ENCODE measurements at regions not wholly inside any gene's neighbourhood (a gene's known extent, or its start where the extent isn't known, plus 50 kb on each side); places are given as distances from the start of the nearest gene placed in this dataset.

- Histone ChIP-seq H3K27me3 (replicated peaks in 1 of 2; ENCODE audit: control insufficient read depth in 2 of 2, extremely low read depth in 1 of 2, insufficient read depth in 2 of 2, low read length in 1 of 2) (peaks cover 2 to 49% of the 10 kb centered on the region in 2 experiments), H3K4me1 (ENCODE audit: control insufficient read depth in 1 of 2, extremely low read depth in 1 of 2, insufficient read depth in 2 of 2, low read length in 2 of 2) (no peaks in the 10 kb centered on the region), H3K36me3 (ENCODE audit: control insufficient read depth in 2 of 2, extremely low read depth in 1 of 2, insufficient read depth in 1 of 2, low read length in 1 of 2) (no peaks in the 10 kb centered on the region), H3K27ac (ENCODE audit: low read length) (no peak overlapping the region), H3K4me3 (ENCODE audit: control insufficient read depth in 1 of 2, extremely low read depth in 1 of 2, low read length in 1 of 2) (no peak overlapping the region), H3K9me3 (no peaks in the 10 kb centered on the region)
- H3K27ac Mint-ChIP-seq = no peak overlapping the region
- peaks cover 5 to 17% (median 5%) of the 10 kb centered on the region in 3 donors for H3K9me3 Mint-ChIP-seq
- WGBS (ENCODE audit: insufficient coverage) = 66% methylated on average over 7 of the region's 10 CpGs
- peaks cover 43 to 49% of the 10 kb centered on the region in 2 donors for H3K27me3 Mint-ChIP-seq
- H3K4me1 Mint-ChIP-seq = no peaks in the 10 kb centered on the region
- ATAC-seq (replicated peaks in 1 of 4) (no peak), DNase-seq (no peak)
- CTCF ChIA-PET = no interaction called here
- H3K4me3 Mint-ChIP-seq = no peak overlapping the region
- POLR2A ChIA-PET = no interaction called here
- H3K36me3 Mint-ChIP-seq = no peaks in the 10 kb centered on the region
Observed at GRCh38 chr1:5764959-5765358, 227.3 kb downstream of the NPHP4 start.

DNA sequence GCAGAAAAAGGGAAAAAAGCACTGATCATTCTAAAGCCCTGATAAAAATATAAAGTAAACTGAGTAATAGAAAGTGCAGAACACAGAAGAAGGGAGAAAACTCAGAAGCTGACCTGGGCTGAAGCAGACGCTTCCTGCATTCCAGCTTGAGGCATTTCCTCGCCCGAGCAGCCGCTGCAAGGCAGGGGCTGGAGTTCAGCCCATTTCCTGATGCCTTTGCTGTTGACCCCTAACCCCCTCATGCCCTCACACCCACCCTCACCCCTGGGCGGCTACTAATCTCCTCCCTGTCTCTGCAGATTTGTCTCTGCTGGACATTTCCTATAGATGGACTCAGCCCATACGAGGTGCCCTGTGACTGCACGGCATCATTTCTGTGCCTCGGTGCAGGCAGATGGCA, 227.8 kb downstream of the NPHP4 start:
- no peak overlapping the region for H3K27ac ChIP-seq (ENCODE audit: low read length)
- Mint-ChIP-seq H3K27ac (no peak overlapping the region), H3K36me3 (no peaks in the 10 kb centered on the region), H3K27me3 (peaks cover 46 to 51% of the 10 kb centered on the region in 2 donors), H3K9me3 (peaks cover 5 to 17% (median 5%) of the 10 kb centered on the region in 3 donors), H3K4me3 (no peak overlapping the region), H3K4me1 (no peaks in the 10 kb centered on the region)
- peaks cover 2 to 48% of the 10 kb centered on the region in 2 experiments for H3K27me3 ChIP-seq (replicated peaks in 1 of 2; ENCODE audit: control insufficient read depth in 2 of 2, extremely low read depth in 1 of 2, insufficient read depth in 2 of 2, low read length in 1 of 2)
- ATAC-seq (replicated peaks in 1 of 4) (no peak), DNase-seq (no peak)
- H3K36me3 ChIP-seq (ENCODE audit: control insufficient read depth in 2 of 2, extremely low read depth in 1 of 2, insufficient read depth in 1 of 2, low read length in 1 of 2) = no peaks in the 10 kb centered on the region
- ChIA-PET CTCF (no interaction called here), POLR2A (no interaction called here)
- H3K9me3 ChIP-seq = no peaks in the 10 kb centered on the region
- H3K4me1 ChIP-seq (ENCODE audit: control insufficient read depth in 1 of 2, extremely low read depth in 1 of 2, insufficient read depth in 2 of 2, low read length in 2 of 2) = no peaks in the 10 kb centered on the region
- 48% methylated on average over 8 of the region's 8 CpGs for WGBS (ENCODE audit: insufficient coverage)
- H3K4me3 ChIP-seq (ENCODE audit: control insufficient read depth in 1 of 2, extremely low read depth in 1 of 2, low read length in 1 of 2) = no peak overlapping the region

DNA sequence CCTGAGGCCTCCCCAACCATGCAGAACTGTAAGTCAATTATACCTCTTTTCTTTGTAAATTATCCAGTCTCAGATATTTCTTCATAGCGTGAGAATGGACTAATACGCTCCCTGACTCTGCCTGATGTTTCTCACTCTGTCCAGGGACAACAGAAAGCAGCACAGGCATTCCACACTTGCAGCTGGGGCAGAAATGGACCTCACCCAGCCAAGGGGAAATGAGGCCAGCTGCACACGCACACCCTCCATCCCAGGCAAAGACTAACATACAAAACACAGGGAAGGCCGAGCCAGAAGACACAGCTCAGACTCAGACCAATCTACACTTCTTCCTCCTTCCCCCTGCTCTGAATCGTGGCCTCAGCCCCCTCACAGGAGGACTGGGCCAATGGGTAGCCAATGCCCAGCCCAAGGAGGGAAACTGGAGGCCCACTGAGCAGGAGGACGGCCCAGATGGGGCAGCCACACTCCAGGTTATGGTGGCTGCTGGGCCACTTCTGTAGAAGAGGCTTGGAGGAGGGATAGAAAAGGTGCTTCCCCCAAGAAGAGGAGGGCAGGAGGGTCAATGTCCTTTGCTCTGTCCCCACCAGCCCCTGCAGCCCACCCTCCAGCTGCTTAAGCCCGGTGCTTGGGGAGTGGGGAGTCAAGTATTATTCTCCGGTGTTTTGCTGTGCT, 228.4 kb downstream of the NPHP4 start:
- H3K4me1 ChIP-seq (ENCODE audit: control insufficient read depth in 1 of 2, extremely low read depth in 1 of 2, insufficient read depth in 2 of 2, low read length in 2 of 2) = no peaks in the 10 kb centered on the region
- no peaks in the 10 kb centered on the region for H3K36me3 ChIP-seq (ENCODE audit: control insufficient read depth in 2 of 2, extremely low read depth in 1 of 2, insufficient read depth in 1 of 2, low read length in 1 of 2)
- 75% methylated on average over 5 of the region's 8 CpGs for WGBS (ENCODE audit: insufficient coverage)
- Mint-ChIP-seq H3K27me3 (peaks cover 47% of the 10 kb centered on the region in 2 donors), H3K27ac (no peak overlapping the region), H3K36me3 (no peaks in the 10 kb centered on the region), H3K9me3 (peaks cover 5 to 17% (median 5%) of the 10 kb centered on the region in 3 donors), H3K4me1 (no peaks in the 10 kb centered on the region), H3K4me3 (no peak overlapping the region)
- DNase-seq (no peak), ATAC-seq (replicated peaks in 1 of 4) (no peak)
- H3K4me3 ChIP-seq (ENCODE audit: control insufficient read depth in 1 of 2, extremely low read depth in 1 of 2, low read length in 1 of 2) = no peak overlapping the region
- no peaks in the 10 kb centered on the region for H3K9me3 ChIP-seq
- peaks cover 2 to 50% of the 10 kb centered on the region in 2 experiments for H3K27me3 ChIP-seq (replicated peaks in 1 of 2; ENCODE audit: control insufficient read depth in 2 of 2, extremely low read depth in 1 of 2, insufficient read depth in 2 of 2, low read length in 1 of 2)
- CTCF ChIA-PET = no interaction called here
- H3K27ac ChIP-seq (ENCODE audit: low read length) = no peak overlapping the region
- POLR2A ChIA-PET = no interaction called here

DNA sequence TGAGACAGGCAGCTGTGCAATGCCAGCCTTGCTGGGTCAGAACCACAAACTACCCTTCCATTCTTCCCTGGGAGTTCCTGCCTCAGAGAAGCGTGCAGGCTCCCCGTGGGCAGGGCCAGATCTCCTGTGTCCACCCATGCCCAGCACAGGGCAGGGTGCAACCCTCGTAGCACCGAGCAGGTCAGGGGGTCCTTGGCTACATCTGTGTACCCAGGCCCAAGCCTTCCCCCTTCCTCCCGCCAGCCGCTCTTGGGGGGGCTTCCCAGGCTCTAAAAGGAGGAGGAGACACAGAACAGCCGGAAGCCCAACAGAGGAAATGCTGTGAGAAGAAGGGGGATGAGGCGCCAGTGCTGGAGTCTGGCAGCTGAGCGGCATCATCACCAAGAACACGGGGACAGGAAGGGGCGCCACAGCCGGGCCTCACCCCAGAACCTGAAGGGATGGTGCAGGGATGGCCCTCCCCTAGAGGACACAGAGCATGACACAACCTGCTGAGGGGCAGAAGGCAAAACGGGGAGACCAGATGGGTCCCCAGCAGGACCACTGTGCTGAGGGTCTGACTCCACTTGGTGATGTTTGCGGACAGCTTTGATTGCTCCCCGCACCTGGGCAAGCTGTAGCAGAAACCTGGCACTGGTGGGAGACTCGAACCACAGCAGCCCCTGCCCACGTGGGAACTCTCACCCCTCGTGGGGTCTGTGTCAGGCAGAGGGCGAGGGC, 233.2 kb downstream of the NPHP4 start:
- POLR2A ChIA-PET = no interaction called here
- no peaks in the 10 kb centered on the region for H3K4me1 Mint-ChIP-seq
- no peak overlapping the region for H3K27ac Mint-ChIP-seq
- ATAC-seq (replicated peaks in 1 of 4) (no peak), DNase-seq (no peak)
- Histone ChIP-seq H3K4me1 (ENCODE audit: control insufficient read depth in 1 of 2, extremely low read depth in 1 of 2, insufficient read depth in 2 of 2, low read length in 2 of 2) (no peaks in the 10 kb centered on the region), H3K27me3 (replicated peaks in 1 of 2; ENCODE audit: control insufficient read depth in 2 of 2, extremely low read depth in 1 of 2, insufficient read depth in 2 of 2, low read length in 1 of 2) (peaks cover 0 to 29% of the 10 kb centered on the region in 2 experiments), H3K36me3 (ENCODE audit: control insufficient read depth in 2 of 2, extremely low read depth in 1 of 2, insufficient read depth in 1 of 2, low read length in 1 of 2) (no peaks in the 10 kb centered on the region), H3K4me3 (ENCODE audit: control insufficient read depth in 1 of 2, extremely low read depth in 1 of 2, low read length in 1 of 2) (no peak overlapping the region), H3K27ac (ENCODE audit: low read length) (no peak overlapping the region), H3K9me3 (no peaks in the 10 kb centered on the region)
- no peak overlapping the region for H3K4me3 Mint-ChIP-seq
- peaks cover 17 to 24% of the 10 kb centered on the region in 2 donors for H3K27me3 Mint-ChIP-seq
- 54% methylated on average over 16 of the region's 19 CpGs for WGBS (ENCODE audit: insufficient coverage)
- H3K9me3 Mint-ChIP-seq = peaks cover 5 to 17% (median 5%) of the 10 kb centered on the region in 3 donors
- CTCF ChIA-PET = no interaction called here
- H3K36me3 Mint-ChIP-seq = no peaks in the 10 kb centered on the region

DNA sequence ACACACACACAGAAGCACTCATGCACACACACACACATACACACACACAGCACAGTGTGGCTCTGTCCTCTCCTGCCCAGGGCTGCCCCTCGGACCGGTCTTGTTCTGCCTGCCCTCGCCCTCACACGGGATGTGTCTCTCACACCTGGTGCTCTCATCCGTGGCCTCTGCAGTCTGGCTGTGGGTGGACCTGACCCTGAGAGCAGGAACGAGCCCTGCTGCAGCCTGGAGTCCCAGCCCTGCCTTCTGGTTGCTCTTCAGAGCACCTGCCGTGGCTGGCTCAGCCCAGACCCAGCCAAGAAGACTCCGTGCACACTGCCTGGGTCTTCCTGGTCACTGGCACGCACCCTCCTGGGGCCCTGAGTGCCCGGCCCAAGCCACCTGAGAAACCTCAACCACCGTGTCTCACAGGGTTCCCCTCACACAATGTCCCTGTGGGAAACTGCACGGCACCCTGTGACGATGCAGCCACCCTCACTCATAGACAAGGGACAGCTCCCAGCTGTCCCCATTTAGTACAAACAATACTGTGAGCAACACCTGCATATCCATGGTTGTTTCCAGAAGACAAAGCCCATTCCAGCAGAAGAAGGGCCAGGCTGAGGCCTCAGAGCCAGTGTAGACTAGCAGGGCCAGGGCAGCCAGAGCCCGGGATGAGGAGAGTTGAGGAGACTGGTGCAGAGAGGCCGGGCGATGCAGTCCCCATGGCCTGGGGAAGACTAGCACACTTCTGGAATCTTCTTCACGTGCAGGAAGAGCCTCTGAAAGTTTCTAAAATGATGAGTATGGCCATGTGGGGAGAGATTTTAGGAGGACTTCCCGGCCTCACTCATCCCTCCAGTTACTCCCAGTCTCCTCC, 234.0 kb downstream of the NPHP4 start:
- Mint-ChIP-seq H3K9me3 (peaks cover 0 to 10% (median 5%) of the 10 kb centered on the region in 3 donors), H3K36me3 (no peaks in the 10 kb centered on the region), H3K4me3 (no peak overlapping the region), H3K27me3 (peaks cover 10 to 17% of the 10 kb centered on the region in 2 donors), H3K27ac (no peak overlapping the region), H3K4me1 (no peaks in the 10 kb centered on the region)
- ATAC-seq (replicated peaks in 1 of 4) (no peak), DNase-seq (no peak)
- H3K9me3 ChIP-seq = no peaks in the 10 kb centered on the region
- H3K36me3 ChIP-seq (ENCODE audit: control insufficient read depth in 2 of 2, extremely low read depth in 1 of 2, insufficient read depth in 1 of 2, low read length in 1 of 2) = no peaks in the 10 kb centered on the region
- no peak overlapping the region for H3K4me3 ChIP-seq (ENCODE audit: control insufficient read depth in 1 of 2, extremely low read depth in 1 of 2, low read length in 1 of 2)
- H3K27me3 ChIP-seq (replicated peaks in 1 of 2; ENCODE audit: control insufficient read depth in 2 of 2, extremely low read depth in 1 of 2, insufficient read depth in 2 of 2, low read length in 1 of 2) = peaks cover 0 to 25% of the 10 kb centered on the region in 2 experiments
- ChIA-PET CTCF (no interaction called here), POLR2A (no interaction called here)
- no peaks in the 10 kb centered on the region for H3K4me1 ChIP-seq (ENCODE audit: control insufficient read depth in 1 of 2, extremely low read depth in 1 of 2, insufficient read depth in 2 of 2, low read length in 2 of 2)
- WGBS (ENCODE audit: insufficient coverage) = 75% methylated on average over 16 of the region's 18 CpGs
- H3K27ac ChIP-seq (ENCODE audit: low read length) = no peak overlapping the region

DNA sequence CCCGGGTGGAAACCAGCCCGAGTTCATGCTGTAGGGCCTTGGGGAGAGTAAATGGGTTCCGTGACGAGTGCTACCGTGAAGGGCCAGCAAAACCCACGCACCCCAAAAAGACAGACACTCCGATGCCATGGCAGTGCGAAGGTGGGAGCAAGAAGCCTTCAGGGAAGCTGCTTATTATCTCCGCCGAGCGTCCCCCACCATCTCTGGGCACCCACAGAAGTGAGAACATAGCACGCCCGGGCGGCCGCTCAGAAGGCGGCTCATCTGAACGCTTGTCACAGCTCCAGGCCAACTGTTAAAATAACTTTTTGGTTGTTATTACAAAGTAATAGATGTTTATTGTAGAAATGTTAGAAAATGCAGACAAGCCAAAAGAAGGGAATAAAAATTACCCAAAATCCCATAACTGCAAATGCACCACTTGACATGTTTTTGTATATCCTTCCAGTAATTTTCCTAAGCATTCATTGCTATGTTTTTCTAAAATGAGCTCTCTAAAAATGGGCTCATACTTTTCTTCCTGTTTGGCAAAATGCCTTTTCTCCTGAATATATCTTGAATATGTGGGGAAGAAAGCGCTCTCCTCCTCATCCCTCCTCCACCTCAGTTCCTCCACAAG, 234.9 kb downstream of the NPHP4 start:
- H3K4me1 ChIP-seq (ENCODE audit: control insufficient read depth in 1 of 2, extremely low read depth in 1 of 2, insufficient read depth in 2 of 2, low read length in 2 of 2) = no peaks in the 10 kb centered on the region
- Mint-ChIP-seq H3K4me1 (no peaks in the 10 kb centered on the region), H3K36me3 (no peaks in the 10 kb centered on the region), H3K4me3 (no peak overlapping the region), H3K9me3 (peaks cover 0 to 10% (median 5%) of the 10 kb centered on the region in 3 donors), H3K27ac (no peak overlapping the region), H3K27me3 (peaks cover 10 to 17% of the 10 kb centered on the region in 2 donors)
- H3K27me3 ChIP-seq (replicated peaks in 1 of 2; ENCODE audit: control insufficient read depth in 2 of 2, extremely low read depth in 1 of 2, insufficient read depth in 2 of 2, low read length in 1 of 2) = peaks cover 0 to 25% of the 10 kb centered on the region in 2 experiments
- ChIA-PET CTCF (no interaction called here), POLR2A (no interaction called here)
- H3K36me3 ChIP-seq (ENCODE audit: control insufficient read depth in 2 of 2, extremely low read depth in 1 of 2, insufficient read depth in 1 of 2, low read length in 1 of 2) = no peaks in the 10 kb centered on the region
- DNase-seq = no peak
- WGBS (ENCODE audit: insufficient coverage) = 85% methylated on average over 11 of the region's 18 CpGs
- no peaks in the 10 kb centered on the region for H3K9me3 ChIP-seq
- no peak overlapping the region for H3K4me3 ChIP-seq (ENCODE audit: control insufficient read depth in 1 of 2, extremely low read depth in 1 of 2, low read length in 1 of 2)
- H3K27ac ChIP-seq (ENCODE audit: low read length) = no peak overlapping the region
- ATAC-seq (replicated peaks in 1 of 4) = no peak
